ENCODE measurements at regions not wholly inside any gene's neighbourhood (a gene's known extent, or its start where the extent isn't known, plus 50 kb on each side); places are given as distances from the start of the nearest gene placed in this dataset.

GRCh38 chr3:74303711-74304110 is 310.7 kb downstream of the CNTN3 start:
- no peak for TF ChIP-seq REST (IDR thresholded peaks at IDR 0.05; ENCODE audit: insufficient read depth in 1 of 2, low read depth in 2 of 2, low read length in 2 of 2)
- TF ChIP-seq POLR2AphosphoS5 (IDR thresholded peaks at IDR 0.05; ENCODE audit: low read depth, low read length): no peak
- TF ChIP-seq FOXP2 (optimal IDR thresholded peaks at IDR 0.05; ENCODE audit: borderline replicate concordance, extremely low read depth, extremely low read length, insufficient read depth): no peak
- TF ChIP-seq SIN3A (IDR thresholded peaks at IDR 0.05; ENCODE audit: borderline replicate concordance, insufficient read depth, low read length): no peak
- TF ChIP-seq TAF1 (IDR thresholded peaks at IDR 0.05; ENCODE audit: borderline replicate concordance, insufficient read depth, low read length): no peak

DNA sequence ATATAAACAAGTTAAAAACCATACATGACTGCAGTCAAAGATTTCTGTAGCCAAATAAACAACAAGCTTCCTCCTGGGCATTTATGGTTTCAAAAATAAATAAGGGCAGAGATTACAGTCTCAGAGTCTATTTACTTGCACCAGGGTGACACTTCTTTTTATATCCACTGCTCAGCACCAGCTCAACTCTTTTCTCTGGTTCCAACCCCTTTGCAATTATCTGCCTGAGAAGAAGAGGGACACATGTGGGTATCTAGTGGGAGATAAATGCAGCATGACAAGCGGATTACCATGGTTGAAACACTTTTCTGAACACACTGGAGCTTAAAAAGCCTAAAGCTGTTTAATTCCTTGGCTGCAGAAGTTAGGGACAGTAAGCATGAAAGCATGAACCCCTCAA is 311.5 kb downstream of the CNTN3 start:
- TF ChIP-seq POLR2AphosphoS5 (IDR thresholded peaks at IDR 0.05; ENCODE audit: low read depth, low read length) (no peak), TAF1 (IDR thresholded peaks at IDR 0.05; ENCODE audit: borderline replicate concordance, insufficient read depth, low read length) (no peak), SIN3A (IDR thresholded peaks at IDR 0.05; ENCODE audit: borderline replicate concordance, insufficient read depth, low read length) (no peak), REST (IDR thresholded peaks at IDR 0.05; ENCODE audit: insufficient read depth in 1 of 2, low read depth in 2 of 2, low read length in 2 of 2) (no peak), FOXP2 (optimal IDR thresholded peaks at IDR 0.05; ENCODE audit: borderline replicate concordance, extremely low read depth, extremely low read length, insufficient read depth) (no peak)

GRCh38 chr3:74302281-74302680 is 312.2 kb downstream of the CNTN3 start:
- no peak for TF ChIP-seq SIN3A (IDR thresholded peaks at IDR 0.05; ENCODE audit: borderline replicate concordance, insufficient read depth, low read length)
- TF ChIP-seq POLR2AphosphoS5 (IDR thresholded peaks at IDR 0.05; ENCODE audit: low read depth, low read length): no peak
- TF ChIP-seq FOXP2 (optimal IDR thresholded peaks at IDR 0.05; ENCODE audit: borderline replicate concordance, extremely low read depth, extremely low read length, insufficient read depth): no peak
- no peak for TF ChIP-seq TAF1 (IDR thresholded peaks at IDR 0.05; ENCODE audit: borderline replicate concordance, insufficient read depth, low read length)

- no peak for TF ChIP-seq REST (IDR thresholded peaks at IDR 0.05; ENCODE audit: insufficient read depth in 1 of 2, low read depth in 2 of 2, low read length in 2 of 2)
- no peak for TF ChIP-seq TAF1 (IDR thresholded peaks at IDR 0.05; ENCODE audit: borderline replicate concordance, insufficient read depth, low read length)
- no peak for TF ChIP-seq FOXP2 (optimal IDR thresholded peaks at IDR 0.05; ENCODE audit: borderline replicate concordance, extremely low read depth, extremely low read length, insufficient read depth)
- no peak for TF ChIP-seq POLR2AphosphoS5 (IDR thresholded peaks at IDR 0.05; ENCODE audit: low read depth, low read length)
- no peak for TF ChIP-seq SIN3A (IDR thresholded peaks at IDR 0.05; ENCODE audit: borderline replicate concordance, insufficient read depth, low read length)
Measured at GRCh38 chr3:74301056-74301455, 313.4 kb downstream of the CNTN3 start.

DNA sequence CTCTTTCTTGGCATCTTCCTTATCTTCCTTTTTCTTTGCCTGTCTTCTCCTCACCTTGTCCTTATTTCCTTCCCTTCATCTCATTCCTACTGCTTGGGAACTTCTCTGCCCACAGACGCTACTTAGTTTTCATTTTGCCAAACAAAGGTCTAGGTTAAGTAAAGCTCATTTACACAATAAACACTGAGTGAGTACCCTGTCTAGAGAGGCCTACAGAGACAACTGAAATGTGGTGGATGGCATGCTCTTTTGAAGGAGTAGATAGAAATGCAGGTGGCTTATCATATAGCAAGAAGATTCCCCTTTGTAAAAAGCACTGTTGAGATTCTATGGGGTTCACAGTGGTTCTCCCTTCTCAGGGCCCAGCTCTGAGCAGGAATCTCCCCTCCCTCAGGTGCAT is 319.0 kb downstream of the CNTN3 start:
- TF ChIP-seq SIN3A (IDR thresholded peaks at IDR 0.05; ENCODE audit: borderline replicate concordance, insufficient read depth, low read length): no peak
- no peak for TF ChIP-seq TAF1 (IDR thresholded peaks at IDR 0.05; ENCODE audit: borderline replicate concordance, insufficient read depth, low read length)
- no peak for TF ChIP-seq FOXP2 (optimal IDR thresholded peaks at IDR 0.05; ENCODE audit: borderline replicate concordance, extremely low read depth, extremely low read length, insufficient read depth)
- no peak for TF ChIP-seq REST (IDR thresholded peaks at IDR 0.05; ENCODE audit: insufficient read depth in 1 of 2, low read depth in 2 of 2, low read length in 2 of 2)

Measured in PFSK-1 (cell line).